Left ventricle myocardium inferior (tissue), 1 donor: ENCODE measurements at regions not wholly inside any gene's neighbourhood (a gene's known extent, or its start where the extent isn't known, plus 50 kb on each side); places are given as distances from the start of the nearest gene placed in this dataset.

Source experiments
- DNase-seq: peaks from one replicate; pipeline ENCODE4 v3.0.0-alpha.2; 2020
- H3K27ac ChIP-seq: fragments of 200-600 bp; replicated peaks from 2 replicates; pipeline ENCODE4 v1.8.0; 2021
- H3K27me3 ChIP-seq: fragments of 200-600 bp; 2 replicates; pipeline ENCODE4 v1.8.0; 2021; ENCODE audit warnings: low read depth
- H3K36me3 ChIP-seq: fragments of 200-600 bp; 2 replicates; pipeline ENCODE4 v1.8.0; 2021
- H3K4me1 ChIP-seq: fragments of 200-600 bp; 2 replicates; pipeline ENCODE4 v1.8.0; 2021
- H3K4me3 ChIP-seq: fragments of 200-600 bp; 2 replicates; pipeline ENCODE4 v1.8.0; 2021; ENCODE audit warnings: mild to moderate bottlenecking, moderate library complexity
- H3K9me3 ChIP-seq: fragments of 200-600 bp; replicated peaks from 2 replicates; pipeline ENCODE4 v1.8.0; 2021
- CTCF ChIP-seq: fragments of 200-600 bp; IDR thresholded peaks from 2 replicates; pipeline ENCODE4 v1.8.0; 2021; ENCODE audit warnings: antibody characterized with exemption, mild to moderate bottlenecking, borderline replicate concordance
- intact Hi-C: fragments of 100-400 bp; cut with micrococcal nuclease; formaldehyde crosslinking; loops from one replicate; pipeline ENCODE4 v1.11.0; 2022
- donor health status: DM: no; HTN: yes; CAD: no; lungs with severe emphysema.

GRCh38 chr12:77497647-77498046, 333.0 kb upstream of the NAV3 start:
- intact Hi-C loops: no loop called here
- Histone ChIP-seq H3K27ac (no peak overlapping the region), H3K27me3 (no peaks in the 10 kb centered on the region), H3K9me3 (no peaks in the 10 kb centered on the region), H3K4me3 (no peak overlapping the region), H3K4me1 (peaks cover 6% of the 10 kb centered on the region), H3K36me3 (no peaks in the 10 kb centered on the region)
- DNase-seq: no peak
- no peak for TF ChIP-seq CTCF

GRCh38 chr12:77496714-77497113, 334.0 kb upstream of the NAV3 start:
- no peaks in the 10 kb centered on the region for H3K9me3 ChIP-seq
- intact Hi-C loops: no loop called here
- peaks cover 6% of the 10 kb centered on the region for H3K4me1 ChIP-seq
- no peak for DNase-seq
- no peak overlapping the region for H3K27ac ChIP-seq
- no peak for TF ChIP-seq CTCF
- no peak overlapping the region for H3K4me3 ChIP-seq
- H3K27me3 ChIP-seq: no peaks in the 10 kb centered on the region
- H3K36me3 ChIP-seq: no peaks in the 10 kb centered on the region

GRCh38 chr12:77494296-77494695, 336.4 kb upstream of the NAV3 start:
- intact Hi-C loops: no loop called here
- Histone ChIP-seq H3K4me3 (no peak overlapping the region), H3K4me1 (peaks cover 6% of the 10 kb centered on the region), H3K27ac (no peak overlapping the region), H3K9me3 (no peaks in the 10 kb centered on the region), H3K27me3 (no peaks in the 10 kb centered on the region), H3K36me3 (no peaks in the 10 kb centered on the region)
- DNase-seq: no peak
- no peak for TF ChIP-seq CTCF

DNA sequence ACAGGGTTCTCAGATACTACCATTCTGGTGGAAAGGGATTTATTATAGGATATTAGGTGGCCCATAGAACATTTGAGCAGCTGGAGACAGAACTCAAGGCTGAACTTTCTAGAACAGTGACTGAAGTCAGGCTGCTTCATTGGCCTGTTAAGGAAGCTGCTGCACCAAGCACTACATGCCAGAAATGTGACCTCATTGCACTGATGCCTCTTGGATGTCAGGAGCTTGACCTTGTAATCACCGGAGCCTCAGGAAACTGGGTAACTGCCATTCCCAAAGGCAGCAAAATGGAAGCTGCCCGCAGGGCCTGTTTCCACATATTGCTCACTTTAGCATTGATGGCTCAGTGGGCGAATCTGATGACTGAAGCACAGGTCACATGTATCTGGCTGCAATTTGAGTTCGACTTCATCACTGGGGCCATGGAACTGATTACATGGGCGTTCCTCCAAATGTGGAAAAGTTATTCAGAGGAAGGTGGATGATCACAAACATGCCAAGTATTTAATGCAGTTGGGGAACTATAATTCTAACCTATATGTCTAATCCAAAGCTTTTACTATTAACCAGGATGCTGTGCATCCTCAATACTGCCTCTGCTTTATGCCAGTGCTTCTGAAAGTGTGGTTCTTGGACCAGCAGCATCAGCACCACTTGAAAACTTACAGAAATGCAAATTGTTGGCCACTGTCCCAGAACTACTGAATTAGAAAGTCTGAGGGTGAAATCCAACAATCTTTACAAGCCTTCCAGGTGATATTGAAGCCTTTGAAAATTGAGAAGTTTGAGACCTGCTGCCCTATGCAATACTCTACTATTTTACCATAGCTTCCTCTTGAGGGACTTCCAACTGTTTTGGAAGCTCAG, 337.2 kb upstream of the NAV3 start:
- Histone ChIP-seq H3K4me1 (peaks cover 6% of the 10 kb centered on the region), H3K36me3 (no peaks in the 10 kb centered on the region), H3K27ac (no peak overlapping the region), H3K27me3 (no peaks in the 10 kb centered on the region), H3K9me3 (no peaks in the 10 kb centered on the region), H3K4me3 (no peak overlapping the region)
- no peak for DNase-seq
- TF ChIP-seq CTCF: no peak
- intact Hi-C loops: no loop called here

DNA sequence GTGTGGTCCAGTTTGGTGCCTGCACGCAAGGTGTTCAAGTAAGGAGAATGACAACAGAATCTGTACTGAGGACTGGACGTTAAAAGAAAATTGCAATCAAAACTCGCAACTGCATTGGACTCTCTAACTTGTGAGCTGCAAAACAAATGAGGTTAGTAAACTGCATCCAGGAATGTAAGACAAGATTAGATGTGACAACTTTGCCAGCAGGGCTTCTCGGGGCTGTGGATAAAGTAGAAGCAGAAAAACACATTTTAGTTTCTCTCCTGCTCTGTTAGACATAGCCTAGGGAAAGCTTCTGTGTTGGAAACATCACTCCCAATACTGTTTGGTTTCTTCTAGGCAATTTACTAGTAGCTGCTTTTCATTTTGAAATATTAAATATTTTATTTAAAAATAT, 338.2 kb upstream of the NAV3 start:
- Histone ChIP-seq H3K4me3 (no peak overlapping the region), H3K4me1 (peaks cover 6% of the 10 kb centered on the region), H3K9me3 (no peaks in the 10 kb centered on the region), H3K27ac (no peak overlapping the region), H3K36me3 (no peaks in the 10 kb centered on the region), H3K27me3 (no peaks in the 10 kb centered on the region)
- intact Hi-C loops: no loop called here
- TF ChIP-seq CTCF: no peak
- DNase-seq: no peak
